Loucy (cell line): ENCODE measurements at regions not wholly inside any gene's neighbourhood (a gene's known extent, or its start where the extent isn't known, plus 50 kb on each side); places are given as distances from the start of the nearest gene placed in this dataset.

Experiments
- CTCF ChIP-seq: fragments of 200-600 bp; sonication (generic); conservative IDR thresholded peaks from 2 replicates; pipeline ENCODE4 v1.5.1; 2014; ENCODE audit warnings: mild to moderate bottlenecking, antibody characterized with exemption, low read length
- EZH2phosphoT487 ChIP-seq: fragments of 200-600 bp; IDR thresholded peaks from 2 replicates; pipeline ENCODE4 v1.6.1; 2018; ENCODE audit warnings: antibody characterized with exemption, mild to moderate bottlenecking, moderate library complexity, borderline replicate concordance

- TF ChIP-seq CTCF = no peak
- no peak for TF ChIP-seq EZH2phosphoT487
These were observed 707.0 kb upstream of the RBFOX1 start for GRCh38 chr16:6625606-6626005.
